DOHH2 (cell line): ENCODE measurements at regions not wholly inside any gene's neighbourhood (a gene's known extent, or its start where the extent isn't known, plus 50 kb on each side); places are given as distances from the start of the nearest gene placed in this dataset.

Experiments used
- H3F3A ChIP-seq: fragments of 200-600 bp; sonication (generic), shearing (Covaris generic); 2 replicates; pipeline ENCODE4 v1.6.0; 2016; ENCODE audit warnings: antibody characterized with exemption, mild to moderate bottlenecking; ENCODE audit not compliant: control insufficient read depth, insufficient read depth
- H3K27ac ChIP-seq: fragments of 200-600 bp; sonication (generic); 2 replicates; pipeline ENCODE4 v1.5.1; 2014; ENCODE audit warnings: low read depth, mild to moderate bottlenecking, low read length, moderate library complexity
- H3K27me3 ChIP-seq: fragments of 200-600 bp; sonication (generic); 2 replicates; pipeline ENCODE4 v1.6.1; 2014; ENCODE audit warnings: mild to moderate bottlenecking, low read length, mixed read lengths; ENCODE audit not compliant: control insufficient read depth
- H3K36me3 ChIP-seq: fragments of 200-600 bp; sonication (generic); 2 replicates; pipeline ENCODE4 v1.6.1; 2014; ENCODE audit warnings: mild to moderate bottlenecking, low read length, moderate library complexity, mixed read lengths; ENCODE audit not compliant: control insufficient read depth
- H3K4me1 ChIP-seq: fragments of 200-600 bp; sonication (generic); 2 replicates; pipeline ENCODE4 v1.6.1; 2014; ENCODE audit warnings: mild to moderate bottlenecking, low read length, mixed read lengths; ENCODE audit not compliant: control insufficient read depth
- H3K4me2 ChIP-seq: fragments of 200-600 bp; sonication (generic); 2 replicates; pipeline ENCODE4 v1.6.0; 2014; ENCODE audit warnings: mild to moderate bottlenecking, low read length, moderate library complexity
- H3K4me3 ChIP-seq: fragments of 200-600 bp; sonication (generic); 2 replicates; pipeline ENCODE4 v1.5.1; 2014; ENCODE audit warnings: mild to moderate bottlenecking, low read length, mixed read lengths
- H3K79me2 ChIP-seq: fragments of 200-600 bp; sonication (generic); 2 replicates; pipeline ENCODE4 v1.6.1; 2014; ENCODE audit warnings: mild to moderate bottlenecking, low read length, mixed read lengths; ENCODE audit not compliant: control insufficient read depth
- H3K9me2 ChIP-seq: fragments of 200-600 bp; sonication (generic); replicated peaks from 2 replicates; pipeline ENCODE4 v1.6.1; 2014; ENCODE audit warnings: mild to moderate bottlenecking, low read length, mixed read lengths; ENCODE audit not compliant: control insufficient read depth
- H3K9me3 ChIP-seq: fragments of 200-600 bp; sonication (generic); 2 replicates; pipeline ENCODE4 v1.6.1; 2014; ENCODE audit warnings: antibody characterized with exemption, low read length, mixed read lengths; ENCODE audit not compliant: control insufficient read depth, insufficient read depth
- H4K20me1 ChIP-seq: fragments of 200-600 bp; sonication (generic); 2 replicates; pipeline ENCODE4 v1.6.0; 2014; ENCODE audit warnings: low read depth, mild to moderate bottlenecking, antibody characterized with exemption, low read length, moderate library complexity; ENCODE audit not compliant: control insufficient read depth, insufficient read depth
- EZH2phosphoT487 ChIP-seq: fragments of 200-600 bp; sonication (generic); IDR thresholded peaks from 2 replicates; pipeline ENCODE4 v1.6.1; 2017; ENCODE audit warnings: borderline replicate concordance, mild to moderate bottlenecking, antibody characterized with exemption, low read length, moderate library complexity, mixed read lengths
- TF ChIP-seq, protein P1 (sequence below): fragments of 200-600 bp; sonication (generic); IDR thresholded peaks from one replicate; pipeline ENCODE4 v1.5.1; 2014; ENCODE audit warnings: antibody characterized with exemption, mild to moderate bottlenecking, low read depth, low read length; ENCODE audit not compliant: poor library complexity, severe bottlenecking

DNA sequence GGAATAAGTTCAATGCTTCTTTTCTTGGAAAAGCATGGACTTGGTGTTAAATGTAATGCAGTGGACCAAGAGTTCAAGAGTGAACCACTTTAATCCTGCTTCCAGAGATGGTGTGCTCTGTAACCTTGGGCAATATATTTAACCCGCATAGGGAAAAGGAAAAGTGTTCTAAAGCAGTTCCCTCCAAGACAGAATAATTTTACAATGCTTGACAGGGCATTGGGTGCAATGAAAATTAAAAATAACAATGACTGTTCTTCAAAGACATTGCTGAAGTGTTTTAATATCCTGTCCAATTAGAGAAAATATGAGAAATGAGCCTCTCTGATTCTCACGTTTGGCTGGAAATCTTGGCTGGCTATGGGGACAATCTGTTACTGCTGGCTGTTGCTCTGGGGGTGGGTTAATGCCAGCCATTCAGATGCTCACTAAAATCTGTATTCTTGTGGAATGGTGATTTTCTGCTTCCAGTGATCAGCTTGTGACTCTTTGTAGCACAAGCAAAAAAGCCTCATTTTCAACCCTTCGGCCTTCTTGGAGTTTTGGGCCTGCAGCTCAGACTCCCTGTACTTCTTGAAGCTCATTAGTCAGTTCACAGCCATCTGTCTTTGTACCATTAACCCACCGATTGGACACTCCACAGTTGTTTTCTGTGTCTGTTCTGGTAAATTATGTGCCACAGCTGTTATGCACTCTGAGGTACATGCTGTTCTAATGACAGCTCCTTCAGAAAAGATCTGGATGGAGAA, 310.6 kb downstream of the LMO7 start:
- no peak for TF ChIP-seq EZH2phosphoT487
- TF ChIP-seq, protein P1, sequence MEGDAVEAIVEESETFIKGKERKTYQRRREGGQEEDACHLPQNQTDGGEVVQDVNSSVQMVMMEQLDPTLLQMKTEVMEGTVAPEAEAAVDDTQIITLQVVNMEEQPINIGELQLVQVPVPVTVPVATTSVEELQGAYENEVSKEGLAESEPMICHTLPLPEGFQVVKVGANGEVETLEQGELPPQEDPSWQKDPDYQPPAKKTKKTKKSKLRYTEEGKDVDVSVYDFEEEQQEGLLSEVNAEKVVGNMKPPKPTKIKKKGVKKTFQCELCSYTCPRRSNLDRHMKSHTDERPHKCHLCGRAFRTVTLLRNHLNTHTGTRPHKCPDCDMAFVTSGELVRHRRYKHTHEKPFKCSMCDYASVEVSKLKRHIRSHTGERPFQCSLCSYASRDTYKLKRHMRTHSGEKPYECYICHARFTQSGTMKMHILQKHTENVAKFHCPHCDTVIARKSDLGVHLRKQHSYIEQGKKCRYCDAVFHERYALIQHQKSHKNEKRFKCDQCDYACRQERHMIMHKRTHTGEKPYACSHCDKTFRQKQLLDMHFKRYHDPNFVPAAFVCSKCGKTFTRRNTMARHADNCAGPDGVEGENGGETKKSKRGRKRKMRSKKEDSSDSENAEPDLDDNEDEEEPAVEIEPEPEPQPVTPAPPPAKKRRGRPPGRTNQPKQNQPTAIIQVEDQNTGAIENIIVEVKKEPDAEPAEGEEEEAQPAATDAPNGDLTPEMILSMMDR = no peak
- Histone ChIP-seq H3K9me3 (no peaks in the 10 kb centered on the region), H4K20me1 (no peaks in the 10 kb centered on the region)

DNA sequence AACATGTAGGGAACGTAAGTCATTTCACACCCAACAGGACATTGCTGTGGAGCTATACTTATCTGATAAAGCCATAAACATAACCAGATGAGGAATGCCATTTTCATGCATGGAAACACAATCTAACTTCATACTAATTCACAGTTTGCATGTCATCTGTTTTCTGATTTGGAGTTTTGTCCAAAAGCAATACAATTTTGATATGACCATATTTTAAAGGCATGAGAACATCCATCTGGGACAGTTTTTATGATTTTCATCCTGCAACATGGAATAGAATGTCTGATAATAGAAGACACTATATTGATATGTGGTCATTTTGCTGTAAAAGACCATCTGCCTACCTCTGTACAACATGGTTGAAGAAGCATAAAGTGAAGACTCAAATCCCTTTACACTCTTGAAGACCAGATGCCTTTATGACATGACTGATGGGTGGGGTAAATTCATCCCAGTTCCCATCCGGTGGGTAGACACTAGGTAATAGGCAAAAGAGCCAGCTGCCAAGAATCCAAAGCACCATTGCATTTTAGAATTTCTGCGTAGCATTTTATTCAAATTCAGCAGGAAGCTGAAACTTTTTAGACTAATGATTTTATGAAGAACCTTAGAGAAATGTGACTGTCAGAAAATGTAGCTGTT, 309.8 kb downstream of the LMO7 start:
- Histone ChIP-seq H3K27ac (no peak overlapping the region), H3K4me1 (no peaks in the 10 kb centered on the region), H3K4me2 (no peak overlapping the region), H3K79me2 (no peaks in the 10 kb centered on the region), H3K4me3 (no peak overlapping the region), H4K20me1 (no peaks in the 10 kb centered on the region), H3K9me2 (no peaks in the 10 kb centered on the region), H3K27me3 (peaks cover 3% of the 10 kb centered on the region; the same call in 1 of the 2 replicates), H3K36me3 (no peaks in the 10 kb centered on the region), H3K9me3 (no peaks in the 10 kb centered on the region), H3F3A (no peaks in the 10 kb centered on the region)
- TF ChIP-seq, protein P1 = no peak
- no peak for TF ChIP-seq EZH2phosphoT487

More for the DNA sequence above, 310.6 kb downstream of the LMO7 start:
- no peaks in the 10 kb centered on the region for H3K36me3 ChIP-seq
- peaks cover 3% of the 10 kb centered on the region; the same call in 1 of the 2 replicates for H3K27me3 ChIP-seq
- H3K4me3 ChIP-seq = no peak overlapping the region
- H3K9me2 ChIP-seq = no peaks in the 10 kb centered on the region
- no peaks in the 10 kb centered on the region for H3F3A ChIP-seq
- H3K4me2 ChIP-seq = no peak overlapping the region
- H3K4me1 ChIP-seq = no peaks in the 10 kb centered on the region
- H3K79me2 ChIP-seq = no peaks in the 10 kb centered on the region
- no peak overlapping the region for H3K27ac ChIP-seq

DNA sequence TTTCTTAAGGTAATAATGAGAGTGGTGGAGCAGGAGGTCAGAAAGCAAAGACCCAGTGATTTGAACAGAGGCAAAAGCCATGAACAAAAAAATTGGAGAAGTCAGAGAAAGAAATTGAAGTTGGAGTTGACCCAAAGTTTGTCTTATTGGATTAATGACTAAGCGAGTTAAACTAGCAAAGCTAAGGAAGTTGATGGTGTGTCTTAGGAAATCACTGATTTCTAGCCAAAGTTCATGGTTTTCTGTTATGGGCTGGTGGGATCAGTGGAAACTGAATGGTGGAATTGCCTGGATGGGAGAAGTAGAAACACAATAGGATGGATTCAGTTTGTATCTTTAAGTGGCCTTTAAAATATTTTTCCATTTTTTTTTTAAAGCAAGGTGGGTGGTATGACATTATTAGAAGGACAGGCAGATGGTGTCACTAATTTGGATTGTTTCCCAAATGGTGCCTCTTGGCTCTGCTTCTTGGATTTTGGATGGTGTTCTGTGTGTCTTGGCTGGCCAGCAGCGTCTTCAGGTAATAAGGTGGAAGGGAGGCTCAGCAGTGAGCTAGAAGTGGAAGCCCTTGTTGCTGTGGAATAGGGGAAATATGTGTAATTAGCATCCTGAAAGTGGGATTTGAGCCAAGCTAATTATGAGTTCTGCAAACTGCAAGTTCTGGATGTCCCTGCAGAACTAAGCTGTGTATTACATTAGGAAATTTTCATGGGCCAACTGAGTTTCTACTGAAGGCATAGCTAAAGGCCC, 302.9 kb downstream of the LMO7 start:
- Histone ChIP-seq H3K9me2 (no peaks in the 10 kb centered on the region), H3K9me3 (no peaks in the 10 kb centered on the region), H4K20me1 (no peaks in the 10 kb centered on the region), H3K4me1 (no peaks in the 10 kb centered on the region), H3K36me3 (no peaks in the 10 kb centered on the region), H3K4me3 (no peak overlapping the region), H3K27me3 (no peaks in the 10 kb centered on the region), H3F3A (no peaks in the 10 kb centered on the region), H3K27ac (no peak overlapping the region), H3K4me2 (no peak overlapping the region), H3K79me2 (no peaks in the 10 kb centered on the region)
- TF ChIP-seq EZH2phosphoT487 = no peak
- TF ChIP-seq, protein P1 = no peak
